ENCODE measurements at regions not wholly inside any gene's neighbourhood (a gene's known extent, or its start where the extent isn't known, plus 50 kb on each side); places are given as distances from the start of the nearest gene placed in this dataset.

GRCh38 chr5:158275511-158275910 lies 416.6 kb upstream of the CLINT1 start:
- TF ChIP-seq CTCF (IDR thresholded peaks at IDR 0.05) (no peak), POLR2AphosphoS5 (IDR thresholded peaks at IDR 0.05) (no peak), POLR2A (IDR thresholded peaks at IDR 0.05) (no peak)
